Activated T-helper 2 cell treated with anti-CD3 and anti-CD28 coated beads, Interferon-gamma antibody, Interleukin-2, Interleukin-4, amounts not matched to agents 10 μg/mL and 5 μg/mL and 100 μg/mL, durations not matched to agents 14 hours and 24 hours and 36 hours (primary cell): ENCODE measurements at regions not wholly inside any gene's neighbourhood (a gene's known extent, or its start where the extent isn't known, plus 50 kb on each side); places are given as distances from the start of the nearest gene placed in this dataset.

ENCODE experiments used
- DNase-seq: peaks from one replicate; pipeline ENCODE4 v3.0.0; 2021; ENCODE audit warnings: low spot score
- H3K27ac Mint-ChIP-seq: one replicate; pipeline ENCODE4 v1.8.0; 2021; ENCODE audit warnings: mixed read lengths
- H3K27me3 Mint-ChIP-seq: one replicate; pipeline ENCODE4 v1.8.0; 2021; ENCODE audit warnings: low read depth, mixed read lengths
- H3K36me3 Mint-ChIP-seq: one replicate; pipeline ENCODE4 v1.8.0; 2021; ENCODE audit warnings: low read depth, mixed read lengths
- H3K4me1 Mint-ChIP-seq: one replicate; pipeline ENCODE4 v1.8.0; 2021; ENCODE audit warnings: low read depth, mixed read lengths
- H3K4me3 Mint-ChIP-seq: one replicate; pipeline ENCODE4 v1.8.0; 2021; ENCODE audit warnings: low read depth, mild to moderate bottlenecking, moderate library complexity, mixed read lengths
- H3K9me3 Mint-ChIP-seq: one replicate; pipeline ENCODE4 v1.8.0; 2021; ENCODE audit warnings: mixed read lengths
- intact Hi-C: fragments of 100-400 bp; cut with micrococcal nuclease; formaldehyde crosslinking; loops from one replicate; pipeline ENCODE4 v1.15.1; 2023

- Mint-ChIP-seq H3K4me1 (peaks cover 6% of the 10 kb centered on the region), H3K36me3 (no peaks in the 10 kb centered on the region), H3K27ac (no peak overlapping the region), H3K4me3 (no peak overlapping the region), H3K9me3 (no peaks in the 10 kb centered on the region), H3K27me3 (peaks cover 3% of the 10 kb centered on the region)
- intact Hi-C loops = no loop called here
- DNase-seq = no peak
Observed at GRCh38 chr3:40996827-40997710, 202.2 kb upstream of the CTNNB1 start.

- DNase-seq = no peak
- H3K27me3 Mint-ChIP-seq = peaks cover 6% of the 10 kb centered on the region
- H3K4me1 Mint-ChIP-seq = peaks cover 6% of the 10 kb centered on the region
- intact Hi-C loops = no loop called here
- H3K4me3 Mint-ChIP-seq = no peak overlapping the region
- no peak overlapping the region for H3K27ac Mint-ChIP-seq
- H3K36me3 Mint-ChIP-seq = no peaks in the 10 kb centered on the region
- H3K9me3 Mint-ChIP-seq = no peaks in the 10 kb centered on the region
Observed at GRCh38 chr3:40997711-40998519, 201.4 kb upstream of the CTNNB1 start.

- intact Hi-C loops = no loop called here
- Mint-ChIP-seq H3K27me3 (peaks cover 9% of the 10 kb centered on the region), H3K9me3 (no peaks in the 10 kb centered on the region), H3K4me1 (peaks cover 6% of the 10 kb centered on the region), H3K27ac (no peak overlapping the region), H3K4me3 (no peak overlapping the region), H3K36me3 (no peaks in the 10 kb centered on the region)
- DNase-seq = no peak
Observed at GRCh38 chr3:40999682-41000081, 199.6 kb upstream of the CTNNB1 start.

- no peak for DNase-seq
- H3K27me3 Mint-ChIP-seq = peaks cover 9% of the 10 kb centered on the region
- no peak overlapping the region for H3K27ac Mint-ChIP-seq
- intact Hi-C loops = no loop called here
- no peaks in the 10 kb centered on the region for H3K9me3 Mint-ChIP-seq
- H3K4me1 Mint-ChIP-seq = peaks cover 5% of the 10 kb centered on the region
- no peak overlapping the region for H3K4me3 Mint-ChIP-seq
- no peaks in the 10 kb centered on the region for H3K36me3 Mint-ChIP-seq
Observed at GRCh38 chr3:41000471-41000870, 198.8 kb upstream of the CTNNB1 start.

- no peak for DNase-seq
- Mint-ChIP-seq H3K27ac (no peak overlapping the region), H3K4me1 (peaks cover 3% of the 10 kb centered on the region), H3K36me3 (no peaks in the 10 kb centered on the region), H3K27me3 (peaks cover 14% of the 10 kb centered on the region), H3K9me3 (no peaks in the 10 kb centered on the region), H3K4me3 (no peak overlapping the region)
- intact Hi-C loops = no loop called here
Observed at GRCh38 chr3:41001556-41001955, 197.7 kb upstream of the CTNNB1 start.

GRCh38 chr3:41002104-41002503, 197.2 kb upstream of the CTNNB1 start:
- peaks cover 3% of the 10 kb centered on the region for H3K4me1 Mint-ChIP-seq
- peaks cover 4% of the 10 kb centered on the region for H3K9me3 Mint-ChIP-seq
- H3K27ac Mint-ChIP-seq = no peak overlapping the region
- H3K36me3 Mint-ChIP-seq = no peaks in the 10 kb centered on the region
- no peak overlapping the region for H3K4me3 Mint-ChIP-seq
- H3K27me3 Mint-ChIP-seq = peaks cover 18% of the 10 kb centered on the region
- no peak for DNase-seq
- intact Hi-C loops = no loop called here

GRCh38 chr3:41007399-41007798, 191.9 kb upstream of the CTNNB1 start:
- Mint-ChIP-seq H3K27me3 (peaks cover 15% of the 10 kb centered on the region), H3K4me1 (peaks cover 3% of the 10 kb centered on the region), H3K4me3 (no peak overlapping the region), H3K9me3 (peaks cover 21% of the 10 kb centered on the region), H3K27ac (no peak overlapping the region), H3K36me3 (peaks cover 2% of the 10 kb centered on the region)
- intact Hi-C loops = no loop called here
- no peak for DNase-seq

- no peak for DNase-seq
- intact Hi-C loops = no loop called here
- Mint-ChIP-seq H3K27ac (no peak overlapping the region), H3K4me3 (no peak overlapping the region), H3K27me3 (peaks cover 4% of the 10 kb centered on the region), H3K4me1 (peaks cover 3% of the 10 kb centered on the region), H3K9me3 (peaks cover 18% of the 10 kb centered on the region), H3K36me3 (peaks cover 2% of the 10 kb centered on the region)
Observed at GRCh38 chr3:41011854-41012253, 187.5 kb upstream of the CTNNB1 start.

GRCh38 chr3:41018855-41019254, 180.4 kb upstream of the CTNNB1 start:
- Mint-ChIP-seq H3K4me3 (no peak overlapping the region), H3K4me1 (no peaks in the 10 kb centered on the region), H3K27me3 (peaks cover 3% of the 10 kb centered on the region), H3K27ac (no peak overlapping the region), H3K36me3 (no peaks in the 10 kb centered on the region), H3K9me3 (no peaks in the 10 kb centered on the region)
- intact Hi-C loops = no loop called here
- no peak for DNase-seq

GRCh38 chr3:41024031-41024836, 175.1 kb upstream of the CTNNB1 start:
- no peaks in the 10 kb centered on the region for H3K27me3 Mint-ChIP-seq
- no peak overlapping the region for H3K4me3 Mint-ChIP-seq
- no peaks in the 10 kb centered on the region for H3K9me3 Mint-ChIP-seq
- H3K4me1 Mint-ChIP-seq = no peaks in the 10 kb centered on the region
- H3K36me3 Mint-ChIP-seq = no peaks in the 10 kb centered on the region
- DNase-seq = no peak
- H3K27ac Mint-ChIP-seq = no peak overlapping the region
- intact Hi-C loops = no loop called here

GRCh38 chr3:41026394-41027177, 172.7 kb upstream of the CTNNB1 start:
- H3K36me3 Mint-ChIP-seq = no peaks in the 10 kb centered on the region
- DNase-seq = no peak
- H3K4me1 Mint-ChIP-seq = peaks cover 1% of the 10 kb centered on the region
- H3K9me3 Mint-ChIP-seq = no peaks in the 10 kb centered on the region
- H3K4me3 Mint-ChIP-seq = no peak overlapping the region
- no peak overlapping the region for H3K27ac Mint-ChIP-seq
- intact Hi-C loops = no loop called here
- peaks cover 2% of the 10 kb centered on the region for H3K27me3 Mint-ChIP-seq

GRCh38 chr3:41029356-41029755, 169.9 kb upstream of the CTNNB1 start:
- DNase-seq = no peak
- Mint-ChIP-seq H3K36me3 (no peaks in the 10 kb centered on the region), H3K4me1 (peaks cover 4% of the 10 kb centered on the region), H3K4me3 (no peak overlapping the region), H3K27me3 (peaks cover 6% of the 10 kb centered on the region), H3K27ac (no peak overlapping the region), H3K9me3 (no peaks in the 10 kb centered on the region)
- intact Hi-C loops = no loop called here
